D721Med (cell line): ENCODE measurements at regions not wholly inside any gene's neighbourhood (a gene's known extent, or its start where the extent isn't known, plus 50 kb on each side); places are given as distances from the start of the nearest gene placed in this dataset.
"Not testable (repeated sequence)": the region's sequence is repeated elsewhere in the genome, so short reads cannot be mapped to it uniquely, and the experiment has no call there.

Source experiments
- DNase-seq: peaks from one replicate; pipeline ENCODE4 v3.0.0; 2011; ENCODE audit warnings: low spot score; ENCODE audit not compliant: insufficient read length
- FAIRE-seq: peaks from 2 replicates; lab custom pipeline; 2011; peaks lifted over from hg19 to GRCh38; lab: Jason Lieb, UNC
- CTCF ChIP-seq: IDR thresholded peaks from 2 replicates; pipeline ENCODE4 v1.5.1; 2012; ENCODE audit warnings: mild to moderate bottlenecking, control low read depth; ENCODE audit not compliant: insufficient read depth; ENCODE audit errors: missing control alignments

- FAIRE-seq (no peak), DNase-seq (no peak)
- TF ChIP-seq CTCF = no peak
Observed at GRCh38 chrX:137855490-137855889, 289.6 kb downstream of the ZIC3 start.

GRCh38 chrX:137858106-137858505 lies 292.2 kb downstream of the ZIC3 start:
- no peak for TF ChIP-seq CTCF

GRCh38 chrX:137878401-137878800 lies 312.5 kb downstream of the ZIC3 start:
- FAIRE-seq (no peak), DNase-seq (no peak)
- no peak for TF ChIP-seq CTCF

More at GRCh38 chrX:137858106-137858505, 292.2 kb downstream of the ZIC3 start:
- no peak for DNase-seq
- FAIRE-seq = no peak

- no peak for TF ChIP-seq CTCF
- no peak for DNase-seq
- FAIRE-seq = no peak
Observed at GRCh38 chrX:137882960-137883359, 317.0 kb downstream of the ZIC3 start.

GRCh38 chrX:137884813-137885212 lies 318.9 kb downstream of the ZIC3 start:
- DNase-seq, FAIRE-seq: not testable (repeated sequence)

GRCh38 chrX:137891431-137891830 lies 325.5 kb downstream of the ZIC3 start:
- DNase-seq (no peak), FAIRE-seq (no peak)
- no peak for TF ChIP-seq CTCF

GRCh38 chrX:137896123-137896522 lies 330.2 kb downstream of the ZIC3 start:
- no peak for FAIRE-seq
- no peak for DNase-seq
- TF ChIP-seq CTCF = no peak

GRCh38 chrX:137915466-137915865 lies 349.5 kb downstream of the ZIC3 start:
- DNase-seq = no peak
- FAIRE-seq = no peak
- no peak for TF ChIP-seq CTCF
